Immature natural killer cell (primary cell): ENCODE measurements at regions not wholly inside any gene's neighbourhood (a gene's known extent, or its start where the extent isn't known, plus 50 kb on each side); places are given as distances from the start of the nearest gene placed in this dataset.

Experiments
- DNase-seq, 3 donors: peaks; one replicate each; pipeline ENCODE4 v3.0.0; 2022; ENCODE audit warnings: mixed read lengths in 1 of 3
- H3K27ac Mint-ChIP-seq, 6 donors: one replicate each; pipeline ENCODE4 v1.8.0; 2020; ENCODE audit warnings: mixed read lengths in 6 of 6, mild to moderate bottlenecking in 5 of 6, inconsistent platforms in 4 of 6, moderate library complexity in 3 of 6
- H3K27me3 Mint-ChIP-seq, 3 donors: one replicate each; pipeline ENCODE4 v1.8.0; 2020 to 2021; ENCODE audit warnings: low read depth in 3 of 3, mild to moderate bottlenecking in 3 of 3, mixed read lengths in 3 of 3, moderate library complexity in 3 of 3, inconsistent platforms in 1 of 3
- H3K36me3 Mint-ChIP-seq, 3 donors: one replicate each; pipeline ENCODE4 v1.8.0; 2020; ENCODE audit warnings: mixed read lengths in 3 of 3, inconsistent platforms in 2 of 3, mild to moderate bottlenecking in 2 of 3
- H3K4me1 Mint-ChIP-seq, 2 donors: one replicate each; pipeline ENCODE4 v1.8.0; 2020; ENCODE audit warnings: inconsistent platforms in 2 of 2, mild to moderate bottlenecking in 2 of 2, mixed read lengths in 2 of 2, moderate library complexity in 1 of 2
- H3K4me3 Mint-ChIP-seq, 5 donors: one replicate each; pipeline ENCODE4 v1.8.0; 2020; ENCODE audit warnings: mild to moderate bottlenecking in 5 of 5, mixed read lengths in 5 of 5, inconsistent platforms in 3 of 5, moderate library complexity in 3 of 5
- H3K9me3 Mint-ChIP-seq, 6 donors: one replicate each; pipeline ENCODE4 v1.8.0; 2020; ENCODE audit warnings: mild to moderate bottlenecking in 6 of 6, mixed read lengths in 6 of 6, inconsistent platforms in 4 of 6, moderate library complexity in 3 of 6

DNA sequence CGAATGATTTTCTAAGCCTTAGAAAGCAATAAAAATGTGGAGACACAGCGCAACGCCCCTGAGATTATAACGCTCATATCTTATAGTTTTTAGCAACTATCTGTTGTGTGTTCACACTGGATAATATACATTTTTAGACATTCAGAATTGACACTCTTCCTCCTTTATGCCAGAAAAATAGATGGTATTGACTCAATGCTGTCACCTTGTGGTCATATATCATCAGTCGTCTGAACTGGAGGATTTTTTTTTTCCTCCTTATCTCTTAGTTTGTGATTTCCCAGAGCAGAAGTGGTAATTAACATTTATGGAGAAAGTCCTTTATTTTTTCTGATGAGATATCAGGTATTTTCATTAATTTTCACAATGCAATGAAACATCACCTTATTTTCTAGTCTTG, 759.6 kb downstream of the RAB28 start:
- H3K27ac Mint-ChIP-seq = no peak overlapping the region
- peaks cover 0 to 3% (median under 1%) of the 10 kb centered on the region in 6 donors for H3K9me3 Mint-ChIP-seq
- peaks cover 0 to 3% (median 2%) of the 10 kb centered on the region in 3 donors for H3K27me3 Mint-ChIP-seq
- no peaks in the 10 kb centered on the region for H3K36me3 Mint-ChIP-seq
- no peak for DNase-seq
- H3K4me3 Mint-ChIP-seq = no peak overlapping the region
- H3K4me1 Mint-ChIP-seq = no peaks in the 10 kb centered on the region

- Mint-ChIP-seq H3K4me3 (no peak overlapping the region), H3K36me3 (no peaks in the 10 kb centered on the region), H3K9me3 (peaks cover 0 to 3% (median under 1%) of the 10 kb centered on the region in 6 donors), H3K27me3 (peaks cover 0 to 3% (median 2%) of the 10 kb centered on the region in 3 donors), H3K4me1 (no peaks in the 10 kb centered on the region), H3K27ac (no peak overlapping the region)
- DNase-seq = no peak
Observed at GRCh38 chr4:12723849-12724447, 760.2 kb downstream of the RAB28 start.

GRCh38 chr4:12716896-12717295, 767.2 kb downstream of the RAB28 start:
- no peaks in the 10 kb centered on the region for H3K36me3 Mint-ChIP-seq
- peaks cover under 1 to 9% (median 4%) of the 10 kb centered on the region in 6 donors for H3K9me3 Mint-ChIP-seq
- no peaks in the 10 kb centered on the region for H3K27me3 Mint-ChIP-seq
- no peak for DNase-seq
- no peak overlapping the region for H3K4me3 Mint-ChIP-seq
- no peaks in the 10 kb centered on the region for H3K4me1 Mint-ChIP-seq
- H3K27ac Mint-ChIP-seq = no peak overlapping the region

GRCh38 chr4:12712648-12713339, 771.3 kb downstream of the RAB28 start:
- Mint-ChIP-seq H3K27ac (no peak overlapping the region), H3K27me3 (peaks cover 0 to 1% (median 0%) of the 10 kb centered on the region in 3 donors), H3K4me1 (no peaks in the 10 kb centered on the region), H3K9me3 (peaks cover 3 to 26% (median 5%) of the 10 kb centered on the region in 6 donors), H3K4me3 (no peak overlapping the region), H3K36me3 (no peaks in the 10 kb centered on the region)
- no peak for DNase-seq

GRCh38 chr4:12707381-12708175, 776.6 kb downstream of the RAB28 start:
- H3K27ac Mint-ChIP-seq = no peak overlapping the region
- no peaks in the 10 kb centered on the region for H3K4me1 Mint-ChIP-seq
- DNase-seq = no peak
- peaks cover 0 to 3% (median 2%) of the 10 kb centered on the region in 3 donors for H3K27me3 Mint-ChIP-seq
- H3K9me3 Mint-ChIP-seq = peaks cover 2 to 29% (median 7%) of the 10 kb centered on the region in 6 donors
- no peaks in the 10 kb centered on the region for H3K36me3 Mint-ChIP-seq
- H3K4me3 Mint-ChIP-seq = no peak overlapping the region

GRCh38 chr4:12703036-12703435, 781.1 kb downstream of the RAB28 start:
- peaks cover 0 to 10% (median 3%) of the 10 kb centered on the region in 6 donors for H3K9me3 Mint-ChIP-seq
- no peaks in the 10 kb centered on the region for H3K36me3 Mint-ChIP-seq
- H3K27me3 Mint-ChIP-seq = peaks cover 0 to 3% (median 2%) of the 10 kb centered on the region in 3 donors
- H3K27ac Mint-ChIP-seq = no peak overlapping the region
- no peaks in the 10 kb centered on the region for H3K4me1 Mint-ChIP-seq
- H3K4me3 Mint-ChIP-seq = no peak overlapping the region
- no peak for DNase-seq

DNA sequence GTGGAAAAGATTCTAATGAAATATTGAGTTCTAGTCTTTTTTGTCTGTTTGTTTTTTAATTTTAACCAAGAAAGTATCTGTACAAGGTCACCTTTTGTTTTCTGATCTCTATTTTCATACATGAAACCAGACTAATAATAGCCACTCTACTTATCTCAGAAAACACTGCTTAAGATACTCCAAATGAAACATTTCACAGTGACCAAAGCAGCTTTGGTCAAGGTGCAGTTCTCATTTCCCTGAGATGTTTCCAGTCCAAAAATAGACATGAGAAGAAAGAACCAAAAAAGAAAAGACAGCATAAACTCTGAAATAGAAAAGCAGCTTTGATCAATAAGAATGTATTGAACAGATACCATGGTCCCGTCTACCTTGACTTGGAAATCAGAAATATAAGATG, 782.8 kb downstream of the RAB28 start:
- Mint-ChIP-seq H3K27ac (no peak overlapping the region), H3K4me1 (no peaks in the 10 kb centered on the region), H3K27me3 (no peaks in the 10 kb centered on the region), H3K9me3 (peaks cover 0 to 17% (median 2%) of the 10 kb centered on the region in 6 donors), H3K36me3 (no peaks in the 10 kb centered on the region), H3K4me3 (no peak overlapping the region)
- DNase-seq = no peak

- Mint-ChIP-seq H3K9me3 (peaks cover 0 to 8% (median 2%) of the 10 kb centered on the region in 6 donors), H3K4me3 (no peak overlapping the region), H3K36me3 (no peaks in the 10 kb centered on the region), H3K4me1 (no peaks in the 10 kb centered on the region), H3K27ac (no peak overlapping the region), H3K27me3 (peaks cover 0 to 3% (median 0%) of the 10 kb centered on the region in 3 donors)
- no peak for DNase-seq
Observed at GRCh38 chr4:12697970-12698369, 786.2 kb downstream of the RAB28 start.

DNA sequence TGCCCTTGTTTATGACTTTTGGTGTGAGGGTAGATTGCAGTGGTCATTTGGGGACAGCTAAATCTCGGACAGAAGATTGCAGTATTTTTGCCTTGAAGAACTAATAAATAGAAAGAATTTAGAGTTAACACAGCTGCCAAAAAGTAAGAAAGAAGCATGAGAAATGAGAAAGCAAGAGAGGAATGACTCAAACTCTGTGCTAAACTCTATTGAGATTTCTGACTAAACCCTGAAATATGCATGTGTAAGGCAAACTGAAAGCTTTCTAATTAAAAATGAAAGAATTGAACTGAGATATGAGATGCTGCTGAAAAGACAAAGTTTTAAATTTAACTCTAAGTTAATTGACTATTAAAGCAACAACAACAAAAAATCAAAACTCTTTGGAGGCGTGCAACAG, 791.3 kb downstream of the RAB28 start:
- no peaks in the 10 kb centered on the region for H3K4me1 Mint-ChIP-seq
- H3K27me3 Mint-ChIP-seq = peaks cover 0 to 3% (median 0%) of the 10 kb centered on the region in 3 donors
- no peaks in the 10 kb centered on the region for H3K36me3 Mint-ChIP-seq
- no peak overlapping the region for H3K4me3 Mint-ChIP-seq
- H3K9me3 Mint-ChIP-seq = peaks cover 0 to 18% (median 6%) of the 10 kb centered on the region in 6 donors
- no peak overlapping the region for H3K27ac Mint-ChIP-seq
- no peak for DNase-seq

DNA sequence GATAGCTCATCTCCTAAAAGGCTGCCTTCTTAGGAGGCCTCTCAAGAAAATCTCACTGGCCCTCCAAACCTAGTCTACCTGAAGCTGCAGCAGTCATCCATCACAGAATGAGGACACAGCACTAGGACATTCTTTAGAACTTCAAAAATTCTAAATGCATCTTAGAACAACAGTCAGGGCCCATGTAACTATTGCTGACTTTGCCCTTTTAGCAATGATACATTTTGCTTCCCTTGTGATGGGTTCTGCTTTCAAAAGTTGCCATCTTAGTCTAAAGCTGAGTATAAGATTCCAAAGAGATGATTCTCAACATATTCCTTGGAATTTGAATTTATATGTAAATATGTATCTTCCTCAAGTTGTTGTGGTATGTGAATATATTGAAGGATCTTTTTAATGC, 793.0 kb downstream of the RAB28 start:
- no peaks in the 10 kb centered on the region for H3K36me3 Mint-ChIP-seq
- H3K4me1 Mint-ChIP-seq = no peaks in the 10 kb centered on the region
- peaks cover 0 to 1% (median 0%) of the 10 kb centered on the region in 3 donors for H3K27me3 Mint-ChIP-seq
- peaks cover 0 to 11% (median 5%) of the 10 kb centered on the region in 6 donors for H3K9me3 Mint-ChIP-seq
- no peak overlapping the region for H3K4me3 Mint-ChIP-seq
- H3K27ac Mint-ChIP-seq = no peak overlapping the region
- no peak for DNase-seq

DNA sequence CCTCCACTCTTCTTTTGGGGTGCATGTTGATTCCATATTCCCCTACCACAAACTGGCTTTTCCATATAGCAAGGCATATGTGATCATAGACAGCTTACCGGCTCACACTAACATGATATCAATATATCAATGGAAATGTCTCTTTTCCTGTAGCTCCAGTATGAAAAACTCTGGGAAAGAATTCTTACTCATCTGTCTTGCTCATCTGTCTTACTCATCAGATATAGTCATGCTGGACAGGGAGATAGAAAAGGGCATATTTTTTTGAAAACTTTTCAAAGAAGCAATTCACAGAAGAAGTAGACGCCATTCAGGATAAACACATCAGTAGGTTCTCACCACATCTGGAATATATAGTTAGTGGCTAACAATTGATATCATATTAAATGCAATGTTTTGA, 794.7 kb downstream of the RAB28 start:
- Mint-ChIP-seq H3K27me3 (no peaks in the 10 kb centered on the region), H3K4me3 (no peak overlapping the region), H3K4me1 (no peaks in the 10 kb centered on the region), H3K36me3 (no peaks in the 10 kb centered on the region), H3K27ac (no peak overlapping the region), H3K9me3 (peaks cover 0 to 11% (median 5%) of the 10 kb centered on the region in 6 donors)
- no peak for DNase-seq

DNA sequence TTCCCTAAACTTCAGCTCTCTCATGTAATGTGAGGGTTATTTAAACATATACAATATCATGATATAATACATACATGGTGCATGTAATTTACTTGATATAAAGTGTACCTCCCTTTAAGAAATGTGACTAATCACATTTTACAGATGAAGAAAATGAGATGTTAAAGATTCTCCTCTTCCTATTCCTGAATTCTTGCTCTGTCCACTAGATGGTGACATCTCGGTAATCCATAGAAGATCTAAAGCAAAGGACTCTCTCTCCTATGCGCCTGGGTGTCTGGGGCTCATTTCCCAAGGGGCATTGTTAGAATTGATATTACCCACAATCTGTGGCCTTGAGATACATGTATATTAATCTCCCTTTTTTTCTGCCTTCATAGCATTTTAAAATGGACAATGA, 804.9 kb downstream of the RAB28 start:
- peaks cover 4 to 24% (median 7%) of the 10 kb centered on the region in 6 donors for H3K9me3 Mint-ChIP-seq
- DNase-seq = no peak
- no peaks in the 10 kb centered on the region for H3K4me1 Mint-ChIP-seq
- no peak overlapping the region for H3K27ac Mint-ChIP-seq
- no peaks in the 10 kb centered on the region for H3K27me3 Mint-ChIP-seq
- H3K36me3 Mint-ChIP-seq = no peaks in the 10 kb centered on the region
- H3K4me3 Mint-ChIP-seq = no peak overlapping the region

- Mint-ChIP-seq H3K27me3 (peaks cover 0 to 4% (median 0%) of the 10 kb centered on the region in 3 donors), H3K4me1 (no peaks in the 10 kb centered on the region), H3K9me3 (peaks cover 4 to 35% (median 16%) of the 10 kb centered on the region in 6 donors), H3K36me3 (no peaks in the 10 kb centered on the region), H3K27ac (no peak overlapping the region), H3K4me3 (no peak overlapping the region)
- DNase-seq = no peak
Observed at GRCh38 chr4:12674184-12674583, 810.0 kb downstream of the RAB28 start.

GRCh38 chr4:12672303-12672702, 811.8 kb downstream of the RAB28 start:
- no peak for DNase-seq
- H3K4me3 Mint-ChIP-seq = no peak overlapping the region
- no peak overlapping the region for H3K27ac Mint-ChIP-seq
- H3K36me3 Mint-ChIP-seq = no peaks in the 10 kb centered on the region
- H3K27me3 Mint-ChIP-seq = peaks cover 0 to 4% (median 0%) of the 10 kb centered on the region in 3 donors
- peaks cover 4 to 38% (median 16%) of the 10 kb centered on the region in 6 donors for H3K9me3 Mint-ChIP-seq
- H3K4me1 Mint-ChIP-seq = no peaks in the 10 kb centered on the region
